OCI-LY3 (cell line): ENCODE measurements at regions not wholly inside any gene's neighbourhood (a gene's known extent, or its start where the extent isn't known, plus 50 kb on each side); places are given as distances from the start of the nearest gene placed in this dataset.

ENCODE experiments used
- EZH2phosphoT487 ChIP-seq: fragments of 200-600 bp; shearing (Covaris generic); IDR thresholded peaks from 2 replicates; pipeline ENCODE4 v1.6.1; 2018; ENCODE audit warnings: antibody characterized with exemption, mixed run types, low read depth
- TF ChIP-seq, protein P1 (sequence below): fragments of 200-600, 300-600 bp; sonication (generic); IDR thresholded peaks from 2 replicates; pipeline ENCODE4 v1.5.1; 2014; ENCODE audit warnings: antibody characterized with exemption, low read length, low read depth

DNA sequence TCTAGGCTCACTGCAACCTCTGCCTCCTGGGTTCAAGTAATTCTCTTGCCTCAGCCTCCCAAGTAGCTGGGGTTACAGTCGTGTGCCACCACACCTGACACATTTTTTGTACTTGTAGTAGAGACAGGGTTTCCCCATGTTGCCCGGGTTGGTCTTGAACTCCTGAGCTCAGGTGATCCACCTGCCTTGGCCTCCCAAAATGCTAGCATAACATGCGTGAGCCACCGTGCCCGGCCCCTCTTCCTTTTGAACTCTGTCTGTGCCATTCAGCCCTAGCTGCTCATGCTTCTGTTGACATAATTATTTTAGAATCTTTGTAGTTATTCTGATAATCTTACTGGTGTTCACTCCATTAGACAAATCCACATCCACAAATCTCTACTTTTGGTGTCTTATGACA, 1231.3 kb upstream of the ADGRL3 start:
- TF ChIP-seq, protein P1, sequence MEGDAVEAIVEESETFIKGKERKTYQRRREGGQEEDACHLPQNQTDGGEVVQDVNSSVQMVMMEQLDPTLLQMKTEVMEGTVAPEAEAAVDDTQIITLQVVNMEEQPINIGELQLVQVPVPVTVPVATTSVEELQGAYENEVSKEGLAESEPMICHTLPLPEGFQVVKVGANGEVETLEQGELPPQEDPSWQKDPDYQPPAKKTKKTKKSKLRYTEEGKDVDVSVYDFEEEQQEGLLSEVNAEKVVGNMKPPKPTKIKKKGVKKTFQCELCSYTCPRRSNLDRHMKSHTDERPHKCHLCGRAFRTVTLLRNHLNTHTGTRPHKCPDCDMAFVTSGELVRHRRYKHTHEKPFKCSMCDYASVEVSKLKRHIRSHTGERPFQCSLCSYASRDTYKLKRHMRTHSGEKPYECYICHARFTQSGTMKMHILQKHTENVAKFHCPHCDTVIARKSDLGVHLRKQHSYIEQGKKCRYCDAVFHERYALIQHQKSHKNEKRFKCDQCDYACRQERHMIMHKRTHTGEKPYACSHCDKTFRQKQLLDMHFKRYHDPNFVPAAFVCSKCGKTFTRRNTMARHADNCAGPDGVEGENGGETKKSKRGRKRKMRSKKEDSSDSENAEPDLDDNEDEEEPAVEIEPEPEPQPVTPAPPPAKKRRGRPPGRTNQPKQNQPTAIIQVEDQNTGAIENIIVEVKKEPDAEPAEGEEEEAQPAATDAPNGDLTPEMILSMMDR: no peak
- no peak for TF ChIP-seq EZH2phosphoT487
